ENCODE measurements at regions not wholly inside any gene's neighbourhood (a gene's known extent, or its start where the extent isn't known, plus 50 kb on each side); places are given as distances from the start of the nearest gene placed in this dataset.

DNA sequence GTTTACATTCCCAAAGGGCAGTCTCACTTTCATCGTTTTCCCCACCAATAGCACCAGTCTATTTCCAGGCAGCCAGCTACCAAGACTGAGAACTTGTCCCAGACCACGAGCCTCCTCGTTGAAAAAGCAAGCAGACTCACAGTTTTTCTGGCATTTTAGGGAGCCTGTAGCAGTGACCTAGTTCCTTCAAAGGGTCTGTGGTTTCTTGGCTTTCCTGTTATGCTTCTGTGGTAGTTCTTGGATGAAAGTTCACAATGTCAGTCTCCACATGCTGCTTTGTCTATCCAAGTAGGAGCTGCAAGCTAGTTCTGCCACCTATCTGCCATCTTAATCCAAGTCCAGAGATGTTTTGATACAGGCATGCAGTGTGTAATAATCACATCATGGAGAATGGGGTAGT lies 151.6 kb upstream of the ZC4H2 start:
- no peaks in the 10 kb centered on the region for H3K27me3 ChIP-seq (ENCODE audit: control insufficient read depth in 4 of 4, insufficient read depth in 4 of 4, low read length in 3 of 4)
- peaks cover 0 to 11% (median 5%) of the 10 kb centered on the region in 4 donors for H3K9me3 ChIP-seq (ENCODE audit: control insufficient read depth in 4 of 4, low read length in 3 of 4)
- TF ChIP-seq CTCF (IDR thresholded peaks at IDR 0.05; ENCODE audit: low read depth, low read length, missing input control) (no peak), YY1 (IDR thresholded peaks at IDR 0.05) (no peak), SP1 (IDR thresholded peaks at IDR 0.05) (no peak), JUND (IDR thresholded peaks at IDR 0.05) (no peak), FOXA1 (IDR thresholded peaks at IDR 0.05) (no peak), GABPA (IDR thresholded peaks at IDR 0.05 in 1 of 2, conservative IDR thresholded peaks at IDR 0.05 in 1 of 2) (no peak), RXRA (IDR thresholded peaks at IDR 0.05) (no peak)
- no peak overlapping the region for H3K4me3 ChIP-seq (ENCODE audit: low read depth in 1 of 3, low read length in 3 of 3)
- H3K9ac ChIP-seq (ENCODE audit: low read depth in 1 of 2, low read length in 2 of 2), result no peak overlapping the region
- H3K36me3 ChIP-seq (ENCODE audit: control insufficient read depth in 4 of 4, insufficient read depth in 3 of 4, low read depth in 1 of 4, low read length in 3 of 4), result no peaks in the 10 kb centered on the region
- no peak overlapping the region for H3K27ac ChIP-seq (ENCODE audit: low read depth in 1 of 2, low read length in 2 of 2)
- H3K4me1 ChIP-seq (ENCODE audit: control insufficient read depth in 4 of 4, insufficient read depth in 4 of 4, low read length in 3 of 4), result no peaks in the 10 kb centered on the region
- DNase-seq (ENCODE audit: low spot score), result no peak
- 73% methylated on average over 3 of the region's 3 CpGs for WGBS

DNA sequence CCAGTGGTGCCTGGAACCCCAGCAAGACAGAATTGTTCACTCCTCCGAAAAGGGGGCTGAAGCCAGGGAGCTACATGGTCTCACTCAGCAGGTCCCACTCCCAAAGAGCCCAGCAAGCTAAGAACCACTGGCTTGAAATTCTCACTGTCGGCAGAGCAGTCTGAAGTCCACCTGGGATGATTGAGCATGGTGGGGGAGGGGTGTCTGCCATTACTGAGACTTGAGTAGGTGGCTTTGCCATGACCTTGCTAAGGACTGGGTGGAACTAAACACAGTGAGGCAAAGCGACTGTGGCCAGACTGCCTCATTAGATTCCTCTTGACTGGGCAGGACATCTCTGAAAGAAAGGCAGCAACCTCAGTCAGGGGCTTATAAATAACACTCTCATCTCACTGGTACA lies 122.6 kb upstream of the ZC4H2 start:
- H3K4me3 ChIP-seq (ENCODE audit: low read depth in 1 of 3, low read length in 3 of 3), result no peak overlapping the region
- no peak overlapping the region for H3K9ac ChIP-seq (ENCODE audit: low read depth in 1 of 2, low read length in 2 of 2)
- 88% methylated on average over 3 of the region's 3 CpGs for WGBS
- H3K27me3 ChIP-seq (ENCODE audit: control insufficient read depth in 4 of 4, insufficient read depth in 4 of 4, low read length in 3 of 4), result no peaks in the 10 kb centered on the region
- no peaks in the 10 kb centered on the region for H3K36me3 ChIP-seq (ENCODE audit: control insufficient read depth in 4 of 4, insufficient read depth in 3 of 4, low read depth in 1 of 4, low read length in 3 of 4)
- H3K9me3 ChIP-seq (ENCODE audit: control insufficient read depth in 4 of 4, low read length in 3 of 4), result peaks cover 0 to 3% (median 1%) of the 10 kb centered on the region in 4 donors
- peaks cover 0 to 2% (median 0%) of the 10 kb centered on the region in 4 donors for H3K4me1 ChIP-seq (ENCODE audit: control insufficient read depth in 4 of 4, insufficient read depth in 4 of 4, low read length in 3 of 4)
- DNase-seq (ENCODE audit: low spot score), result no peak
- H3K27ac ChIP-seq (ENCODE audit: low read depth in 1 of 2, low read length in 2 of 2), result no peak overlapping the region
- no peak for TF ChIP-seq MAX (IDR thresholded peaks at IDR 0.05)

GRCh38 chrX:65093658-65094057 lies 117.4 kb upstream of the ZC4H2 start:
- TF ChIP-seq NR2F2 (IDR thresholded peaks at IDR 0.05) (no peak), FOXA2 (IDR thresholded peaks at IDR 0.05) (peak; percentile 65), FOXA1 (IDR thresholded peaks at IDR 0.05) (peak; percentile 47), JUND (IDR thresholded peaks at IDR 0.05) (no peak), HNF4A (conservative IDR thresholded peaks at IDR 0.05) (peak; percentile 95 to 97), EGR1 (IDR thresholded peaks at IDR 0.05; ENCODE audit: low read depth in 2 of 2) (no peak), RXRA (IDR thresholded peaks at IDR 0.05) (peak; percentile 11 to 53), CTCF (IDR thresholded peaks at IDR 0.05; ENCODE audit: low read depth, low read length, missing input control) (no peak), HNF4G (IDR thresholded peaks at IDR 0.05) (peak; percentile 88), ATF3 (IDR thresholded peaks at IDR 0.05) (peak; percentile 24), SP1 (IDR thresholded peaks at IDR 0.05) (peak; percentile 74), TAF1 (conservative IDR thresholded peaks at IDR 0.05) (no peak), RAD21 (IDR thresholded peaks at IDR 0.05) (peak; percentile 14 to 15), GABPA (IDR thresholded peaks at IDR 0.05 in 1 of 2, conservative IDR thresholded peaks at IDR 0.05 in 1 of 2) (no peak), YY1 (IDR thresholded peaks at IDR 0.05) (peak; percentile 22)
- TF ChIP-seq, protein P1, sequence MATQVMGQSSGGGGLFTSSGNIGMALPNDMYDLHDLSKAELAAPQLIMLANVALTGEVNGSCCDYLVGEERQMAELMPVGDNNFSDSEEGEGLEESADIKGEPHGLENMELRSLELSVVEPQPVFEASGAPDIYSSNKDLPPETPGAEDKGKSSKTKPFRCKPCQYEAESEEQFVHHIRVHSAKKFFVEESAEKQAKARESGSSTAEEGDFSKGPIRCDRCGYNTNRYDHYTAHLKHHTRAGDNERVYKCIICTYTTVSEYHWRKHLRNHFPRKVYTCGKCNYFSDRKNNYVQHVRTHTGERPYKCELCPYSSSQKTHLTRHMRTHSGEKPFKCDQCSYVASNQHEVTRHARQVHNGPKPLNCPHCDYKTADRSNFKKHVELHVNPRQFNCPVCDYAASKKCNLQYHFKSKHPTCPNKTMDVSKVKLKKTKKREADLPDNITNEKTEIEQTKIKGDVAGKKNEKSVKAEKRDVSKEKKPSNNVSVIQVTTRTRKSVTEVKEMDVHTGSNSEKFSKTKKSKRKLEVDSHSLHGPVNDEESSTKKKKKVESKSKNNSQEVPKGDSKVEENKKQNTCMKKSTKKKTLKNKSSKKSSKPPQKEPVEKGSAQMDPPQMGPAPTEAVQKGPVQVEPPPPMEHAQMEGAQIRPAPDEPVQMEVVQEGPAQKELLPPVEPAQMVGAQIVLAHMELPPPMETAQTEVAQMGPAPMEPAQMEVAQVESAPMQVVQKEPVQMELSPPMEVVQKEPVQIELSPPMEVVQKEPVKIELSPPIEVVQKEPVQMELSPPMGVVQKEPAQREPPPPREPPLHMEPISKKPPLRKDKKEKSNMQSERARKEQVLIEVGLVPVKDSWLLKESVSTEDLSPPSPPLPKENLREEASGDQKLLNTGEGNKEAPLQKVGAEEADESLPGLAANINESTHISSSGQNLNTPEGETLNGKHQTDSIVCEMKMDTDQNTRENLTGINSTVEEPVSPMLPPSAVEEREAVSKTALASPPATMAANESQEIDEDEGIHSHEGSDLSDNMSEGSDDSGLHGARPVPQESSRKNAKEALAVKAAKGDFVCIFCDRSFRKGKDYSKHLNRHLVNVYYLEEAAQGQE (IDR thresholded peaks at IDR 0.05), result peak; percentile 26
- Histone ChIP-seq H3K4me1 (ENCODE audit: control insufficient read depth in 4 of 4, insufficient read depth in 4 of 4, low read length in 3 of 4) (peaks cover 2 to 4% (median 3%) of the 10 kb centered on the region in 4 donors), H3K36me3 (ENCODE audit: control insufficient read depth in 4 of 4, insufficient read depth in 3 of 4, low read depth in 1 of 4, low read length in 3 of 4) (no peaks in the 10 kb centered on the region), H3K9ac (ENCODE audit: low read depth in 1 of 2, low read length in 2 of 2) (no peak overlapping the region), H3K4me3 (ENCODE audit: low read depth in 1 of 3, low read length in 3 of 3) (no peak overlapping the region), H3K27me3 (ENCODE audit: control insufficient read depth in 4 of 4, insufficient read depth in 4 of 4, low read length in 3 of 4) (no peaks in the 10 kb centered on the region), H3K9me3 (ENCODE audit: control insufficient read depth in 4 of 4, low read length in 3 of 4) (no peaks in the 10 kb centered on the region), H3K27ac (ENCODE audit: low read depth in 1 of 2, low read length in 2 of 2) (no peak overlapping the region)
- no peak for DNase-seq (ENCODE audit: low spot score)
